IPS-NIHi7 (cell line): ENCODE measurements at regions not wholly inside any gene's neighbourhood (a gene's known extent, or its start where the extent isn't known, plus 50 kb on each side); places are given as distances from the start of the nearest gene placed in this dataset.
A peak's percentile ranks its signal among the peaks of the same experiment; 100 is the strongest.

Experiments used
- DNase-seq: peaks from one replicate; pipeline ENCODE4 v3.0.0; 2012; ENCODE audit warnings: mixed read lengths; ENCODE audit errors: extremely low spot score

DNA sequence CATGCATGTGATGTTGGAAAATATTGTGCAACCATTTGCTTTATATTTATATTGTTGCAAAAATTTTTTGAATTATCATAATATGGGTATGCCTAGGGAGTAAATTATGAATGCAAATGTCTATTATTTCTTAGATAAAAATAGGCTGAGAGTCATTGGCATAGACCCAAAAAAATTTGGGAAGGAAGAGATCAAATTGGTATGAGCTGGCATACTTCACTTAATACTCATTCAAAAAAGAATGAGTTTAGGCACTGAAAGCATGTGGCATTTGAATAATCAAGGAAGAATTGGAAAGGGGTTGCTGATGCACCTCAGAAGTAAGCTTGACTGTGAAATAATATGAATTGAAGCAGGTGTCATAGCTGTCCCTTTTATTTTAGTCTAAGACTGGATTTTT is 764.0 kb upstream of the DPPA4 start:
- no peak for DNase-seq

DNA sequence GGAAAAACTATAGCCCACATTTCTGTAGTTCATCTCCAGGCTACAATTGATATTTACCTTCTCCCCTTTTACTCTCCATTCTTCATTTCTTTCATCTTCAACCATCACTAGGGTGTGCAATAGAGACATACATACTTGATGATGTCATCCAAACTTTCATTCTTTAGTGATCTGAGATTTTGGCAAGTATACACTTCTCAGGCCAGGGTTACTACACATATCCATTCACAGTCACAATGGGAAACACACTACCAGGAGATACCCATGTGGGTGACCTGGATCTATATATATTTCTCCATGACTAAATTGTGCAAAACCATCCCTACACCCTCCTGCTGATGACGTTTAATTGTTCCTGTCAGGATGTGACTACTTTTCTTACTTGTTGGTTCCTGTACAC is 769.5 kb upstream of the DPPA4 start:
- DNase-seq, result no peak

DNA sequence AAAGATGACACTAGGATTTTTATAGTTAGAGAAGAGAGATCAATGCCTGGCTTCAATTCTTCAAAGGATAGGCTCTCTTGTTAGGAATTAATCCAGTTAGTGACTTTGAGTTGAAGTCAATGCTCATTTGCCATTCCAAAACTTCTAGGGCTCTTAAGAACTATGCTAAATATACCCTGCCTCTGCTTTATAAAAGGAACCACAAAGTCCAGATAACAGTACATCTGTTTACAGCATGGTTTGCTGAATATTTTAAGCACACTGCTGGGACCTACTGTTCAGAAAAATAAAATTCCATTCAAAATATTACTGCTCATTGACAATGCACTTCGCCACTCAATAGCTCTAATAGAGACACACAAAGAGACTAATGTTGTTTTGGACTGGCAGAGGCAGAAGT is 786.6 kb upstream of the DPPA4 start:
- DNase-seq, result no peak

DNA sequence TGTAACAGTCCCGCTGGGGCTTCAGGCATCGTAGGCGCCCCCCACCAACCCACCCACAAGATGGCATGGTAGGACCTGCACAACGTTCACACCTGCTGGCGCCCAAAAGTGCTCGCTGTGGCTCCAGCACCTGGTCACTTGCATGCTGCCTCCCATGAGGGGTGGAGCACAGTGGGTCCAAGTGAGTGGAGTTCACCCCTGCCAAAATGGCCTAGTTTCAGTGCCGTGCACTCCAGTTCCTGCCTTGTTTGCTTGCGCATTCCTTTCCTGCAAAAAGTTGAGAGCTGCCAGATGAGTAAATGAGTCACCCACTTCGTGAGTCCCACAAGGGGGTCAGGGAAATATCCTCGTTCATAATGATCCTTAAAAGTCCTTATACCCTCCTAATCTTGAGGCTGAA is 788.7 kb upstream of the DPPA4 start:
- no peak for DNase-seq

- DNase-seq, result no peak
Measured at GRCh38 chr3:110133971-110134370, 796.6 kb upstream of the DPPA4 start.

GRCh38 chr3:110139048-110139447 is 801.7 kb upstream of the DPPA4 start:
- no peak for DNase-seq

- no peak for DNase-seq
Measured at GRCh38 chr3:110139821-110140220, 802.5 kb upstream of the DPPA4 start.

GRCh38 chr3:110149763-110150162 is 812.4 kb upstream of the DPPA4 start:
- no peak for DNase-seq

- no peak for DNase-seq
Measured at GRCh38 chr3:110157221-110157620, 819.9 kb upstream of the DPPA4 start.

DNA sequence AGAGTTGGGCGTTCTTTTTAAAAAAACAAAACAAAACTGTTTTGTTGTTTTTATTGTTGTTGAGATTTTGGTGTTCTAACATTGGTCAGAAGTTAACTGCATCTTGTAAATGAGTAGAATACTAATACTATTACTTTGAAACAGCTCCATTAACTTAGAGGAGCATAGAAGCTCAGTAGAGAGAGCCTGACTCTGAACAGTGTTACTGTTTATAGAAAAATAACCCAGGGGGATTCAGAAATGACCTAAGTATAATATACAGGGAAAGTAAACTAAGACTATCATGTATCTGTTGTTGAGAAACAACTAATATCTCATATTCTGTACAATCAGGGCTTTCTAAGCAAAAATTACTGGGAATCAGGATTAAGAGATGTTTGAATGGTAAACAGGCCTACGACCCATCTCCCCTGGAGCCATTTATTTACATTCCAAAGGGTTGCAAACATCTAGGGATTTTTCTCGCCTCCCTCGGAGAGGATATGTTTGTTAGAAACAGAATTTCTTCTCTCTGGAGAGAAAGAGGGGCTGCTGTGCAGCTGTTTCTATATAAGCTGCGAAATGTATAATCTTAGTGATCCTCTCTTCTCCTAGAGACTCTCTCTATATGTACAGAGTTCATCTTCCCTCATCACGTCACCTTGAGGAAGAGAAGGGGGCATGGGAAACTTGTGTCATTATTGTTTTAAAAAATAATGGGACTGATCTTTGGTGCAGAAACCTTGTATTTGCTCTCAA is 827.5 kb upstream of the DPPA4 start:
- DNase-seq, result peak; percentile 26

DNA sequence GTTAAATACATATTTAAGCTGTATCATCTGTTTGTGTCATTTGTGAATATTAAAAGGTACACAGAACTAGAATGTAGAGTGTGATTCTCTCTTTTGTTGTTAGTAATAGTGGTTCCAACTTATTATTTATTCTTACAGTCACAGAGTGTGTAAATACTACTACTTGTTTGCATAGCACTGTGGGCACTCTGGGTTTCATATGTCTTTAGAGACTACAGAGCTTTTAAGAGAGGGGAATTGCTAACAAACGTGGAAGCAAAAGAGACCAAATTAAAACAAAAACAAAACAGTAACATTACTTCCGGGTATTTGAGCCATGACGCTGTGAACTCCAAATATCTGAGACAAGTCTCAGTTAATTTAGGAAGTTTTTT is 828.0 kb upstream of the DPPA4 start:
- DNase-seq, result no peak

DNA sequence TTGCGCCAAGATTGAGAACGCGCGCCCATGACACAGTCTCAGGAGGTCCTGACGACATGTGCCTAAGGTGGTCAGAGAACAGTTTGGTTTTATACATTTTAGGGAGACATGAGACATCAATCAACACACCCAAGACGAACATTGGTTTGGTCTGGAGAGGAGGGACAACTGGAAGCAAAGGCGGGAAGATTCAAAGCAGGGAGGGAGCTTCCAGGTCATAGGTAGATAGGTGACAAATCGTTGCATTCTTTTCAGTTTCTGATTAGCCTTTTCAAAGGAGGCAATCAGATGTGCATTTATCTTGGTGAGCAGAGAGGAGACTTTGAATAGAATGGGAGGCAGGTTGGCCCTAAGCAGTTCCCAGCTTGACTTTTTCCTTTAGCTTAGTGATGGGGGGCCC is 828.4 kb upstream of the DPPA4 start:
- peak; percentile 15 for DNase-seq

GRCh38 chr3:110166791-110167190 is 829.4 kb upstream of the DPPA4 start:
- no peak for DNase-seq

DNA sequence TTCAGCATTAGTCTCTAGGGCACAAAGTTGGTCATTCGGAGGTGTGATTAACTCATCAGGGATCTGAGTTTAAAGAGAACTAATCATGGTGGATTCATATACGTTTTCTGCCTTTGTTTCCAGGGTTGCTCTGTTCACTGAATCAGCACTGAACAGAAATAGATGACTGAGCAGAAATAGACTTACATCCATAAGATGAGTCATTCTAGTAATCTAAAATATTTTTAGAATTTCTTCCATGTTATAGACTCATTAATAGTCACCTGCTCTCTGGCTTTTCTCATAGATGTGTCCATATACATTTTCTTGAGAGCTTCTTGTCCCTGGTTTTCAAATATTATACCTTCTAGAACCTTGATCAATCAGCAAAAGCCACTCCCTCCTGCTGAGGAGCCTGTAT is 837.6 kb upstream of the DPPA4 start:
- no peak for DNase-seq

- DNase-seq, result no peak
Measured at GRCh38 chr3:110178965-110179364, 841.6 kb upstream of the DPPA4 start.

DNA sequence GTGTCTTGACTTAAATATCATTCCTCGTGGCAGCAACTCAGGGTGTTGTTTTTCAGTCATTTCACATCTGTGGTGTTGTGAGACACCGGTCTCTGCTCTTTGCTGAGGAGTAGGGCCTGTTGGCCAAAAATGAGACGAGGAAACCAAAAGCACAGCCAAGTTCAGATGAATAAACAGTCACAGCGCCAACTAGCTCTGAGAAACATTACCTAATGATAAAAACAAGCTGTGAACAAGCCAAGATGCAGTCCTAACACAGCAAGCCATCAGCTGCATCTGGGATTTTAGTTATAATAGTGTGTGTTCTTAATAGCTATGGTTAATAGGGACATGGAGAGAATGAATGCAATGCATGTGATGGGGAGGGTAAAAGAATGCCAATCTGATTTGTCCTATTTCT is 843.4 kb upstream of the DPPA4 start:
- DNase-seq, result no peak

GRCh38 chr3:110181226-110181625 is 843.9 kb upstream of the DPPA4 start:
- DNase-seq, result no peak

DNA sequence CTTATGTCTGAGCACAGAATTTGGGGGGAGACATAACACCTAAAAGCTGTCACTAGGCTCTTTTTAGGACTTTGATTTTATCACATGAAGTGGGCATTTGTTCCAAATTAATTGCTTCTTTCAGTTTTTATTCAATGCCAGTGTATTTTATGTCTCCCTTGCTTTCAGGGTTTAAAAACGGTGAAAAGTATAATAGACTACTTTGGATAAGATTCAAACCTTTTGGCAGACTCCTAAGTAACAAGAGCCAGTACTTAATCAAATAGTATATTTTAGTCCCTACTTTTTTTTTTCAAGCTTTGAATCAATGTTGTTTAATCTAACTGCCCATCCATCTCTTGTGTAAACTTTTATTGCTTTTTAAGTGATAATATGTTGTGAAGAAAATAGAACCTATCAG is 847.2 kb upstream of the DPPA4 start:
- no peak for DNase-seq

DNA sequence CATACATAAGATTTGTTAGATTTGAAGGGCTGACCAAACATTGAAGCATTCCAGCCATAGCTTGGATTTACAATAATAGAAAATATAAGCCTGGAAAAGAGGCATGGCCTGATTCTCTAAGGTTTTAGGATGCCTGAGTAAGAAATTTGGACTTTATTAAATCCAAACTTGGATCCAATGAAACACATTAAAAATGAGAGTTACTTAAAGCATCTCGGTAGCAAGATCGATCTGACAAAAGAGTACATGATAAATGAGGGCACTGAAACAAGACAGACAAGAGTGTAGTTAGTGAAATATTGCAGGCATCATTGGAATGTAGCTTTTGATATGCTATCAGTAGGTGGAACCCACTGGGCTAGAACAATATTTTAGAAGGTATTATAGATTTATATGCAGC is 855.7 kb upstream of the DPPA4 start:
- no peak for DNase-seq

GRCh38 chr3:110198717-110199587 is 861.6 kb upstream of the DPPA4 start:
- no peak for DNase-seq

- no peak for DNase-seq
Measured at GRCh38 chr3:110199588-110199943, 862.2 kb upstream of the DPPA4 start.

- DNase-seq, result no peak
Measured at GRCh38 chr3:110210086-110210660, 861.4 kb upstream of the NECTIN3 start.

DNA sequence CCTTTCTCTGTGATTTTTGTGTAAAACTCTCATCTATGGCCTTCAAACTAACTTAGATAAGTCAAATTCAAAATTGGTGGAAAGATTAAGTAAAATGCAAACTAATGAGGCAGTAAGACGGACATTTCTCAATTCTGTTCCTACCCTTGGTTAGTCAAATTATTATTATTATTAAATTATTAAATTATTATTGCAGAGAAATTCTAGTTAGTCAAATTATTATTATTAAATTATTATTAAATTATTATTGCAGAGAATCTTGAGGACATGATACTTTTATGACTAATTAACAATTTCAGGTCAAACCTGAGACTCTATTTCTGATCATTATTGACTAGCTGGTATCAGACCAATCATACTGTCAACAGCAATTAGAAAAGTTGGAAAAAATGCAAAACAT is 845.0 kb upstream of the NECTIN3 start:
- DNase-seq, result no peak
